Amniotic epithelial cell (primary cell): ENCODE measurements at regions not wholly inside any gene's neighbourhood (a gene's known extent, or its start where the extent isn't known, plus 50 kb on each side); places are given as distances from the start of the nearest gene placed in this dataset.
"Not testable (repeated sequence)": the region's sequence is repeated elsewhere in the genome, so short reads cannot be mapped to it uniquely, and the experiment has no call there.

Source experiments
- DNase-seq: peaks from one replicate; pipeline ENCODE4 v3.0.0-alpha.2; 2010; ENCODE audit warnings: low read depth

- no peak for DNase-seq
Observed at GRCh38 chr3:74978684-74979083, 364.2 kb upstream of the CNTN3 start.

GRCh38 chr3:74985028-74985904 lies 370.8 kb upstream of the CNTN3 start:
- not testable (repeated sequence) for DNase-seq

- no peak for DNase-seq
Observed at GRCh38 chr3:74988095-74988494, 373.6 kb upstream of the CNTN3 start.

GRCh38 chr3:74992898-74993297 lies 378.4 kb upstream of the CNTN3 start:
- no peak for DNase-seq

GRCh38 chr3:75001330-75001729 lies 386.9 kb upstream of the CNTN3 start:
- no peak for DNase-seq

GRCh38 chr3:75012791-75013331 lies 398.4 kb upstream of the CNTN3 start:
- no peak for DNase-seq

- DNase-seq: no peak
Observed at GRCh38 chr3:75014008-75014407, 399.5 kb upstream of the CNTN3 start.

GRCh38 chr3:75015280-75015679 lies 400.8 kb upstream of the CNTN3 start:
- DNase-seq: no peak

GRCh38 chr3:75035146-75035545 lies 420.7 kb upstream of the CNTN3 start:
- DNase-seq: no peak

GRCh38 chr3:75042941-75043340 lies 428.5 kb upstream of the CNTN3 start:
- DNase-seq: no peak

- no peak for DNase-seq
Observed at GRCh38 chr3:75048650-75049049, 434.2 kb upstream of the CNTN3 start.

GRCh38 chr3:75049533-75049932 lies 435.1 kb upstream of the CNTN3 start:
- DNase-seq: no peak

- DNase-seq: no peak
Observed at GRCh38 chr3:75059120-75059519, 444.7 kb upstream of the CNTN3 start.

GRCh38 chr3:75061806-75062205 lies 447.3 kb upstream of the CNTN3 start:
- DNase-seq: no peak

- DNase-seq: no peak
Observed at GRCh38 chr3:75075158-75075557, 460.7 kb upstream of the CNTN3 start.

GRCh38 chr3:75076481-75076880 lies 462.0 kb upstream of the CNTN3 start:
- DNase-seq: no peak

GRCh38 chr3:75078290-75078689 lies 463.8 kb upstream of the CNTN3 start:
- no peak for DNase-seq

GRCh38 chr3:75082845-75083244 lies 468.4 kb upstream of the CNTN3 start:
- DNase-seq: no peak

GRCh38 chr3:75089841-75090240 lies 475.4 kb upstream of the CNTN3 start:
- no peak for DNase-seq

GRCh38 chr3:75101329-75102147 lies 487.1 kb upstream of the CNTN3 start:
- DNase-seq: no peak

GRCh38 chr3:75110741-75111140 lies 496.3 kb upstream of the CNTN3 start:
- DNase-seq: no peak

- DNase-seq: no peak
Observed at GRCh38 chr3:75115695-75116094, 501.2 kb upstream of the CNTN3 start.

- DNase-seq: no peak
Observed at GRCh38 chr3:75118779-75119178, 504.3 kb upstream of the CNTN3 start.
